ENCODE measurements at regions not wholly inside any gene's neighbourhood (a gene's known extent, or its start where the extent isn't known, plus 50 kb on each side); places are given as distances from the start of the nearest gene placed in this dataset.

- Histone ChIP-seq H3K27ac (ENCODE audit: low read depth) (no peak overlapping the region), H3K79me2 (replicated peaks; ENCODE audit: insufficient read depth) (no peaks in the 10 kb centered on the region), H3K4me2 (no peak overlapping the region), H3K4me1 (ENCODE audit: insufficient read depth) (no peaks in the 10 kb centered on the region), H3K36me3 (ENCODE audit: insufficient read depth) (no peaks in the 10 kb centered on the region), H3K4me3 (no peak overlapping the region), H2AFZ (peak overlapping the region; percentile 4; the same call in 1 of the 2 replicates), H4K20me1 (replicated peaks; ENCODE audit: insufficient read depth) (no peaks in the 10 kb centered on the region), H3F3A (replicated peaks; ENCODE audit: low read depth) (no peaks in the 10 kb centered on the region), H3K27me3 (ENCODE audit: insufficient read depth) (no peaks in the 10 kb centered on the region), H3K9me2 (ENCODE audit: insufficient read depth) (peaks cover 15% of the 10 kb centered on the region; the same call in 1 of the 2 replicates)
- Mint-ChIP-seq H3K27ac (peak overlapping the region; percentile 23; the same call in 1 of the 2 replicates), H3K36me3 (ENCODE audit: low read depth) (no peaks in the 10 kb centered on the region), H3K4me3 (no peak overlapping the region), H3K27me3 (ENCODE audit: insufficient read depth, low read depth, poor library complexity) (no peaks in the 10 kb centered on the region), H3K4me1 (peaks cover 7% of the 10 kb centered on the region; the same call in 2 of the 3 replicates), H3K9me3 (no peaks in the 10 kb centered on the region)
- TF ChIP-seq CTCF (conservative IDR thresholded peaks at IDR 0.05; ENCODE audit: low read depth in 2 of 2): no peak
- no peak for TF ChIP-seq ETS1 (IDR thresholded peaks at IDR 0.05)
- no peak for TF ChIP-seq EZH2phosphoT487 (IDR thresholded peaks at IDR 0.05; ENCODE audit: unreplicated experiment)
- TF ChIP-seq POLR2AphosphoS5 (IDR thresholded peaks at IDR 0.05; ENCODE audit: low read depth): no peak
- peak; percentile 58; the same call in 1 of the 2 replicates for TF ChIP-seq ZNF462 (CRISPR knock-in tag; IDR thresholded peaks at IDR 0.05)
- no peak for TF ChIP-seq REST (IDR thresholded peaks at IDR 0.05; ENCODE audit: unreplicated experiment)
- TF ChIP-seq JUNB (IDR thresholded peaks at IDR 0.05; ENCODE audit: unreplicated experiment): no peak
- TF ChIP-seq ZNF114 (CRISPR knock-in tag; IDR thresholded peaks at IDR 0.05): no peak
- DNase-seq (ENCODE audit: low spot score) (no peak), ATAC-seq (peak; percentile 68)
Measured at GRCh38 chr13:110027470-110028240, 241.3 kb upstream of the IRS2 start.
